GM18498 (cell line): ENCODE measurements at regions not wholly inside any gene's neighbourhood (a gene's known extent, or its start where the extent isn't known, plus 50 kb on each side); places are given as distances from the start of the nearest gene placed in this dataset.
"Not testable (repeated sequence)": the region's sequence is repeated elsewhere in the genome, so short reads cannot be mapped to it uniquely, and the experiment has no call there.

Experiments
- ATAC-seq: cut with Tn5 transposase; IDR thresholded peaks from one replicate; pipeline ENCODE4 v1.9.1; 2021; ENCODE audit warnings: mild to moderate bottlenecking, moderate library complexity; ENCODE audit not compliant: unreplicated experiment

GRCh38 chr11:96447208-96448110, 57.6 kb downstream of the JRKL start:
- no peak for ATAC-seq

- ATAC-seq = no peak
These were observed 58.4 kb downstream of the JRKL start for GRCh38 chr11:96448225-96448624.

GRCh38 chr11:96456111-96456510, 66.3 kb downstream of the JRKL start:
- ATAC-seq = no peak

GRCh38 chr11:96459751-96460150, 69.9 kb downstream of the JRKL start:
- no peak for ATAC-seq

- ATAC-seq = no peak
These were observed 72.1 kb downstream of the JRKL start for GRCh38 chr11:96461871-96462270.

GRCh38 chr11:96464700-96465307, 75.0 kb downstream of the JRKL start:
- peak; percentile 80 for ATAC-seq

GRCh38 chr11:96465512-96465911, 75.7 kb downstream of the JRKL start:
- ATAC-seq = no peak

GRCh38 chr11:96466607-96467006, 76.8 kb downstream of the JRKL start:
- no peak for ATAC-seq

- no peak for ATAC-seq
These were observed 80.0 kb downstream of the JRKL start for GRCh38 chr11:96469776-96470175.

GRCh38 chr11:96470521-96470920, 80.7 kb downstream of the JRKL start:
- no peak for ATAC-seq

- ATAC-seq = peak; percentile 58
These were observed 82.3 kb downstream of the JRKL start for GRCh38 chr11:96472085-96472484.

GRCh38 chr11:96474263-96474662, 84.5 kb downstream of the JRKL start:
- ATAC-seq = no peak

- ATAC-seq = no peak
These were observed 91.4 kb downstream of the JRKL start for GRCh38 chr11:96481204-96481603.

- ATAC-seq = no peak
These were observed 92.0 kb downstream of the JRKL start for GRCh38 chr11:96481771-96482170.

GRCh38 chr11:96482193-96482592, 92.4 kb downstream of the JRKL start:
- no peak for ATAC-seq

GRCh38 chr11:96483374-96483955, 93.7 kb downstream of the JRKL start:
- no peak for ATAC-seq

- ATAC-seq = no peak
These were observed 94.5 kb downstream of the JRKL start for GRCh38 chr11:96484361-96484760.

GRCh38 chr11:96486890-96487611, 97.2 kb downstream of the JRKL start:
- no peak for ATAC-seq

GRCh38 chr11:96488911-96489310, 99.1 kb downstream of the JRKL start:
- not testable (repeated sequence) for ATAC-seq

- no peak for ATAC-seq
These were observed 110.6 kb downstream of the JRKL start for GRCh38 chr11:96500440-96500839.

GRCh38 chr11:96506041-96506440, 116.2 kb downstream of the JRKL start:
- ATAC-seq = no peak
